ENCODE measurements at regions not wholly inside any gene's neighbourhood (a gene's known extent, or its start where the extent isn't known, plus 50 kb on each side); places are given as distances from the start of the nearest gene placed in this dataset.

DNA sequence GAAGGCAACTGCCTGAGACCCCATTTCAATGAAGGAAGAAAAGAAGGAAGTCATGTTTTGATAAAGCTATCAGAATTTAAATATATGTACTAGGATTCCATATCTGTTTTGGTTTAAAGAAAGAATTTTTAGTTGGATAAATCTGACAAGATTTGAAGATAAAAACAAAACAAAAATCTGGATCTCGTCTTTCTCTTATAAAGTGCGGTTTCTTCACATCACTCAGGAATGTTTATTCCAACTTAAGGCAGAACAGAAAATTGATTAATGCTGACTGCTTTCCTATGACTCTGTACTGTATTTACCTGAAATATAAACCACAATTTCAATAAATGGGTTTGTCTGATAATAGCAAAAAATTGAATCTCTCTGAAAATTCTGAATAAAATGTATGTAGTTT is 439.7 kb downstream of the RFPL4B start:
- H3K4me1 Mint-ChIP-seq (ENCODE audit: low read depth), result no peaks in the 10 kb centered on the region
- CTCF ChIA-PET, result no interaction called here
- H3K4me3 Mint-ChIP-seq, result no peak overlapping the region
- DNase-seq, result no peak
- no peaks in the 10 kb centered on the region for H3K27me3 Mint-ChIP-seq (ENCODE audit: low read depth)
- no peaks in the 10 kb centered on the region for H3K36me3 Mint-ChIP-seq (ENCODE audit: low read depth)
- no peaks in the 10 kb centered on the region for H3K9me3 Mint-ChIP-seq
- no peak overlapping the region for H3K27ac Mint-ChIP-seq
- intact Hi-C loops (cut with micrococcal nuclease), result no loop called here

DNA sequence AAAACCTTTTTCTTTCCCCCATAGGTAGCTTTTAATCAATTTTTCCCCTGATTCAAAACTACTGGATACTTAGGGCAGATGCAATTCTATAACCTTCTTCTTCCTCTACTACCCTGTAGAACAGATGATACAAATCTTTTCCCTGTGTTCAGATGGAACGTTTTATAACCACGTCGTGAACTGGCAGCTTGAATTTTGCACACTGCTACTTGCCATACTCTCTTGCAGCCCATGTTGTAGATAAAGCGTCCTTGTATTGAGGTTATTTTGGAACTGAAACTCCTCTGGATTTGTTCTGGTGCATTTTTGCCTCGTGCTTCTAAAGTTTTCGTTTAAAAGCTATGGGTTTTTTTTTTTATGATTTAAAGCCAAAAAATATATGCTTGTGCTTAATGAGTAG is 440.2 kb downstream of the RFPL4B start:
- Mint-ChIP-seq H3K27me3 (ENCODE audit: low read depth) (no peaks in the 10 kb centered on the region), H3K27ac (no peak overlapping the region), H3K36me3 (ENCODE audit: low read depth) (no peaks in the 10 kb centered on the region), H3K9me3 (no peaks in the 10 kb centered on the region), H3K4me3 (no peak overlapping the region), H3K4me1 (ENCODE audit: low read depth) (no peaks in the 10 kb centered on the region)
- CTCF ChIA-PET, result no interaction called here
- DNase-seq, result no peak
- intact Hi-C loops (cut with micrococcal nuclease), result no loop called here

DNA sequence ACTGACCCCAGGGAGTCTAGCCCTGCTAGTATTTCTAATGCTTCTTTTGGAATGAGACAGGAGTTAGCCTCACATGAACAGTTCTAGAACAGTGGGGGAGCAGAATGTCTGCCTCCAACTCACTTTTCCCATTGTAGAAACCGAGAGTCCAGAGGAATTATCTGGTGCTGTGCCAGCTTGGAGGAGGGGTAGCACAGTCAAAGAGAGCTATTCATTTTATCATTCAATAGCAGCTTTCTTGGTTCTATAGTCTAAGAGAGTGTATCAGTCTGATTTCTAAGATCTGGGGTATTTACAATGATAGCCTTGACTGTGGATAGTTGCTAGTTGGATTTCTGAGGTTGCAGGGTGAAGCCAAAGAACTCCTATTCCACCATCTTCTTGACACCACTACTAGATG is 448.2 kb downstream of the RFPL4B start:
- CTCF ChIA-PET, result no interaction called here
- peaks cover 10% of the 10 kb centered on the region for H3K9me3 Mint-ChIP-seq
- DNase-seq, result no peak
- H3K27ac Mint-ChIP-seq, result no peak overlapping the region
- no peaks in the 10 kb centered on the region for H3K4me1 Mint-ChIP-seq (ENCODE audit: low read depth)
- intact Hi-C loops (cut with micrococcal nuclease), result no loop called here
- H3K4me3 Mint-ChIP-seq, result no peak overlapping the region
- no peaks in the 10 kb centered on the region for H3K36me3 Mint-ChIP-seq (ENCODE audit: low read depth)
- H3K27me3 Mint-ChIP-seq (ENCODE audit: low read depth), result no peaks in the 10 kb centered on the region

DNA sequence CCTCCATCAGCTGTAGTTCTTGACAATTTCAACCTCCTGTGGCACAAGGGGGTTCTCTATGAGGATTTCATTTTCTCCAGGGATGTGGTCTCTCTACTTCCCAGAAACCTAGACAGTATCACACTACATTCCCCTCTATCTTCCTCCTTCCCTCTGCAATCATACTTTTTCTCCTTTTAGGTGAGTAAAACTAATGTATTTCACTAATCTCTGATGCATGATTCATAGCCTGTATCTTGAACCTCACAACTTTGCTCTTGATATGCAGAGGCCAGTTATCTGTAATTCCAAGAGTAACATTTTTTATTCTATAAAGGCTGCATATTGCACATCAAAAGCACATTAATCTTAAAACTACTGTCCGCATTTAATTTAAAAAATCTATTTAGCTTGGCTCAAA is 449.6 kb downstream of the RFPL4B start:
- H3K9me3 Mint-ChIP-seq, result peaks cover 10% of the 10 kb centered on the region
- no peaks in the 10 kb centered on the region for H3K36me3 Mint-ChIP-seq (ENCODE audit: low read depth)
- H3K4me1 Mint-ChIP-seq (ENCODE audit: low read depth), result no peaks in the 10 kb centered on the region
- intact Hi-C loops (cut with micrococcal nuclease), result no loop called here
- H3K27me3 Mint-ChIP-seq (ENCODE audit: low read depth), result no peaks in the 10 kb centered on the region
- CTCF ChIA-PET, result no interaction called here
- H3K4me3 Mint-ChIP-seq, result no peak overlapping the region
- no peak for DNase-seq
- no peak overlapping the region for H3K27ac Mint-ChIP-seq

DNA sequence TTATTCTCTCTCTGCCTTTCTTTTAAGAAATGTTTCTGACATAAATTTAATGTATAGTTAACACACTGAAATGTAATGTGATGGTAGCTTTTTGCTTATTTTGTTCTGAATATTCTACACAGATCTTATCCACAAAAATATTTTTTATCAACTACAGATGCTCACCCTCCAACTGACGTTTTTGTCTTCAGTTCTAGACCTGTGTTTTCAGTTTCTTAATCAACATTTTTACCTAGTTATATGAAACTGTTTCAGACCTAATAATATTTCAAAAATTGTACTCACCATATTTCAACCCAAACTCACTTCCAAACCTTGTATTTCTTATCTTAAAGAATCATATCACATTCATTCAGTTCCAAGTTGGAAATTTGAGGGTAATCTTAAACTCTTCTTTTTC is 452.8 kb downstream of the RFPL4B start:
- CTCF ChIA-PET, result no interaction called here
- H3K27me3 Mint-ChIP-seq (ENCODE audit: low read depth), result no peaks in the 10 kb centered on the region
- no peak overlapping the region for H3K27ac Mint-ChIP-seq
- intact Hi-C loops (cut with micrococcal nuclease), result no loop called here
- DNase-seq, result no peak
- H3K4me1 Mint-ChIP-seq (ENCODE audit: low read depth), result no peaks in the 10 kb centered on the region
- H3K4me3 Mint-ChIP-seq, result no peak overlapping the region
- peaks cover 2% of the 10 kb centered on the region for H3K9me3 Mint-ChIP-seq
- H3K36me3 Mint-ChIP-seq (ENCODE audit: low read depth), result no peaks in the 10 kb centered on the region

DNA sequence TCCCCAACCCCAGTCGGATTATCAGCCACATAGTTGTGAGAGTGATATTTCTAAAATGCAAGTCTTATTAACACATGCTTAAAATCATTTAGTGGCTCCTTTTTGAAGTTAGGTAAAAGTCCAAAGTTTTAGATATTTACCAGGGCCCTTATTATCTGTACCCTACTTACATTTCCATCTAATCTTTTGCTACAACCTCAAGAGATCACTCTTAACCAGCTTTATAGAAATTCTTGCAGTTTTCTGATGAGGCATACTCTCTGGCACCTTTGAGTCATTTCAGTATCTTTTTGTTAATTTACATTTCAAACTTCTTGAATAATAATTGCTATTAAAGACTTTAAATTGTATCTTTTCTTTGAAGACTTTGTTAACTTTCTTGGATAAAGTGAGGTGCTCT is 453.3 kb downstream of the RFPL4B start:
- Mint-ChIP-seq H3K4me1 (ENCODE audit: low read depth) (no peaks in the 10 kb centered on the region), H3K4me3 (no peak overlapping the region), H3K27ac (no peak overlapping the region), H3K36me3 (ENCODE audit: low read depth) (no peaks in the 10 kb centered on the region), H3K9me3 (peaks cover 2% of the 10 kb centered on the region), H3K27me3 (ENCODE audit: low read depth) (no peaks in the 10 kb centered on the region)
- intact Hi-C loops (cut with micrococcal nuclease), result no loop called here
- DNase-seq, result no peak
- CTCF ChIA-PET, result no interaction called here

DNA sequence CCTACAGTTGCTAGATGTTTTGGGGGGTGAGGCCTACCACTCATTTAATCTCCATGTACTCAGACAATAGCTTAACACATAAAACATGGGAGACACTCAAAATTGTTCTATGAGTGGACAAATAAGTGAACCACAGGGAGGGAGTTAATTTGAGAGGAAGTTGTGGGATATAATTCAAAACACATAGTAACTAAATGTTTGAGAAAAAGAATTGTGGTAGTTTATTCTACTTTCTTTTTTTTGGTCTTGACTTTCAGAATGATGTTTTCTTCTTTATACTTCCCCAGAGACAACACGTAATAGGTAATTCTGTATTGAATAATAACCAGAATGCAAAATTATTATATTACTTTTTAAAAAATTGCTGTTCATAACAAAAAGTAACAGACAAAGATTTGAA is 453.8 kb downstream of the RFPL4B start:
- H3K27ac Mint-ChIP-seq, result no peak overlapping the region
- no peak overlapping the region for H3K4me3 Mint-ChIP-seq
- intact Hi-C loops (cut with micrococcal nuclease), result no loop called here
- peaks cover 2% of the 10 kb centered on the region for H3K9me3 Mint-ChIP-seq
- DNase-seq, result no peak
- H3K27me3 Mint-ChIP-seq (ENCODE audit: low read depth), result no peaks in the 10 kb centered on the region
- no peaks in the 10 kb centered on the region for H3K36me3 Mint-ChIP-seq (ENCODE audit: low read depth)
- CTCF ChIA-PET, result no interaction called here
- H3K4me1 Mint-ChIP-seq (ENCODE audit: low read depth), result no peaks in the 10 kb centered on the region

DNA sequence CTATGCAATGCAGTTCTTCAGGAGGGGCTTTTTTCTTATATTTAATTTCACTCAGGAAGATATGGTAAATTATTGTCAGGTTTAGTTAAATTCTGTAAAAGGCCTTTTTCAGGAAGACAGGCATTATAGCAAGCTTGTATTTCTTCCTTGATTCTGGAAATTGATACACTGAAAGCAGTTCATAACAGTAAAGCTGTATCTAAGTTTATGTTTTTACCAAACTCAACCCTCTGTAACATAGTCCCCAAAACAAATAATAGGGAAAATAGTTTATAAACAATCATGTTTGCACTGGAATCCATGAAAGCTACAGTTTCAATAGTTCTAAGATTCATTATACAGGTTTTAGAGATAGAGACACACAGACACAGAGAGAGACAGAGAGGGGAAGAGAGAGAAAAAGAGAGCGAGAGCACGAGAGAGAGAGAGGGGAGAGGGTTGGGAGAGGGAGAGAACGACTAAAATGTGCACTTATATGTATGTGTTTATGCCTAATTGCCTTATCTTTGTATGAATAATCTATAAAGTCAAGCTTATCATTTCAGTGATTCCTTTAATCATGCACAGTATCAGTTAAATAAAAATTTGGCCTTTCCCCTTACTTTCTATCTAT is 454.4 kb downstream of the RFPL4B start:
- Mint-ChIP-seq H3K4me3 (no peak overlapping the region), H3K9me3 (no peaks in the 10 kb centered on the region), H3K27ac (no peak overlapping the region), H3K36me3 (ENCODE audit: low read depth) (no peaks in the 10 kb centered on the region), H3K4me1 (ENCODE audit: low read depth) (no peaks in the 10 kb centered on the region), H3K27me3 (ENCODE audit: low read depth) (no peaks in the 10 kb centered on the region)
- CTCF ChIA-PET, result interaction anchor here (0.6 kb wide), 2 partner anchors 111 to 204 kb away, joined by 3 read pairs; no protein-coding TSS in a partner anchor
- intact Hi-C loops (cut with micrococcal nuclease), result no loop called here
- DNase-seq, result no peak

DNA sequence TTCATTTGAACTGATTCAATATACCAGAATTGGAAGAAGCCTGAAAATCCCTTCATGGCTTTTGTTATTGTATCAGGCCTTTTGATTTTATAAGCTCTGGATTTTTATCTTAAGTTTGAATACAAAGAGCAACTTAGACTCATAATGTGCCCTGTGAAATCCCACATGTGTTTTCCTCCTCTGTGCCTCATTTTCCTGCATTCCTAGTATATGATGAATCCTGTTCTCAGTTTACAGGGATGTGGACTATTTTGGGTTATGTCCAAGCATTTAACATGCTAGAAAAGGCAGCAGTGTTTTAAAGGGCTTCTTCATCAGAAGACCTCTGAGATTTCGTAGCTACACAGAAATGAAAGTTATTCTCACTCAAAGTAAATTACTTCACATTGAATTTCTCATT is 455.0 kb downstream of the RFPL4B start:
- H3K27ac Mint-ChIP-seq, result no peak overlapping the region
- no peaks in the 10 kb centered on the region for H3K27me3 Mint-ChIP-seq (ENCODE audit: low read depth)
- CTCF ChIA-PET, result interaction anchor here (0.6 kb wide), 2 partner anchors 112 to 204 kb away, joined by 3 read pairs; no protein-coding TSS in a partner anchor
- H3K9me3 Mint-ChIP-seq, result no peaks in the 10 kb centered on the region
- no peaks in the 10 kb centered on the region for H3K4me1 Mint-ChIP-seq (ENCODE audit: low read depth)
- H3K36me3 Mint-ChIP-seq (ENCODE audit: low read depth), result no peaks in the 10 kb centered on the region
- H3K4me3 Mint-ChIP-seq, result no peak overlapping the region
- no peak for DNase-seq
- intact Hi-C loops (cut with micrococcal nuclease), result no loop called here

DNA sequence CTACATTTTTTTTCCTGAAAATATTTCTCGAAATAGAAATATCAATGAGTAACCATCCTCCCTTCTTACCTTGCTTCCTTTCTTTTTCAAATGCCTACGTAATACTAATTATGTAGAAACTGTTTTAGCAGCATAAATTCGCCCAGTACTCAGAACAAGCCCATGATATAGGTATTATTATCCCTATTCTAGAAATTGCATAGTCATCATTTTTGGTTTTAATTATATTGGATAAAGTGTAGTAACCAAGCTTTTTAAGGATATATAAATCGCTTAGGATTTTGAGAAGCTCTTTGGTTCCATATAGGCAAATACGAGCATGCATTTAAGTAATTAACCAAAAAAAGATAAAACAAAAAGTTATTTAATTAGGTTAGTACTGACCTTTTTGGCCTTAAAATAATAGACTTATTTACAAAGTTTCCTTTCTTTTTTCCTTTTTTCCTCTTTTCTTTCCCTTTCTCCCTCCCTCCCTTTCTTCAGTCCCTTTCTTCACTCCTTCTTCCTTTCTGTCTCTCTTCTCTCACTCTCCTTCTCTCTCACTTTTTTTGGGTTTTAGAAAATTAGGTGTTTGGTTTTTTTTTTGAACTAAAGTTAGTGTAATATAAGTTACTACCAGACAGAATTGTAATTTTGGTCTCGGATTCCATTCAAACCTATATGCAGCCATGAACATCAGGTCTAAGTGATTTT is 457.7 kb downstream of the RFPL4B start:
- Mint-ChIP-seq H3K27ac (no peak overlapping the region), H3K9me3 (no peaks in the 10 kb centered on the region), H3K4me3 (no peak overlapping the region), H3K36me3 (ENCODE audit: low read depth) (no peaks in the 10 kb centered on the region), H3K4me1 (ENCODE audit: low read depth) (no peaks in the 10 kb centered on the region), H3K27me3 (ENCODE audit: low read depth) (no peaks in the 10 kb centered on the region)
- CTCF ChIA-PET, result no interaction called here
- intact Hi-C loops (cut with micrococcal nuclease), result no loop called here
- no peak for DNase-seq

DNA sequence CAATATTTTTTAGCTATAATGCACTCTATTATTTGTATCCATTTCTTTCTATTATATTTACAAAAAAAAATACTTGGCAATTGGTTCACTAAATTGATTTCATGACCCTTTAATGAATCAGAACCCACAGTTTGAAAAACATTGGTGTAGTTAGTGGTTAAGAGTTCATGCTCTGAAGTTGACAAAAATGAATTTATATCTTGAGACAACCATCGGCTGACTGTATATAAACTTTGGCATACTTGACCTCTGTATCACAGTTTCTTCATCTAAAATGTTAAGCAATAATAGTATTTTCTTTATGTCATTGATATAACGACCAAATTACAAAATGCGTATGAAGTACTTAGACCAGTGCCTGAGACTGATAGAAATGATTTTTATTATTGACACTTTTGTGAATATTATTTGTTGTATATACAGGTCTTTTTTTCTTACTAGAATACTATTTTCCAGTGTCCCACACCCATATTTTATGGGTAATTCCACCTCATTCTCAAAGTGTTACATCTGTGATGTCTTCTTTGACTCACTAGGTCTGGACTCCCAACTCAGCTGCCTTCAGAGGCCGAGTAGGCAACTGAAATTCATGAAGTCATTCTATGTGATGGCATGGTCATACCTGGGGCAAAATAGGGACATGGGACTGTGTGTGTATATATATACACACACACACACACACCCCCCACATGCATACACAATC is 459.2 kb downstream of the RFPL4B start:
- no peaks in the 10 kb centered on the region for H3K9me3 Mint-ChIP-seq
- intact Hi-C loops (cut with micrococcal nuclease), result no loop called here
- no peak overlapping the region for H3K27ac Mint-ChIP-seq
- no peak for DNase-seq
- H3K4me3 Mint-ChIP-seq, result no peak overlapping the region
- no peaks in the 10 kb centered on the region for H3K4me1 Mint-ChIP-seq (ENCODE audit: low read depth)
- no peaks in the 10 kb centered on the region for H3K36me3 Mint-ChIP-seq (ENCODE audit: low read depth)
- CTCF ChIA-PET, result interaction anchor here (0.7 kb wide), 1 partner anchor 134 kb away, joined by 3 read pairs; no protein-coding TSS in a partner anchor
- no peaks in the 10 kb centered on the region for H3K27me3 Mint-ChIP-seq (ENCODE audit: low read depth)

DNA sequence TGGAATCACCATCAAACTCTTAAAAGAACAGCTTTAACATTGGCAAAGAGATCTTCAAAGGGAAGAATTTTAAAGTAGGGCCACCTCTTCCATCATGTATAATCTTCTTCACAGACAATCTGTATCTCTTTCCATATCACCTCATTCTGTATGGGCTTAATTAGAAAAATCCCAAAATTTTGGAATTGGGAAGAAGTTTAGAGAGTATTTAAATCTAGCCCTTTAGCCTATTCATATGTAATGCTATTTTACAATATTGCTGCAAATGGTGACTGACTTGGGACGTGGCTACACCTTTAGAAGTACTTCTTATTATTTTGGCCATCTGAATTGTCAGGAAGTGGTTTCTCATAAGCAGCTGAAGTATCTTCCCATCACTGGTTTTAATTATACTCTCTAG is 474.3 kb downstream of the RFPL4B start:
- intact Hi-C loops (cut with micrococcal nuclease), result no loop called here
- H3K27me3 Mint-ChIP-seq (ENCODE audit: low read depth), result no peaks in the 10 kb centered on the region
- no peak overlapping the region for H3K4me3 Mint-ChIP-seq
- H3K4me1 Mint-ChIP-seq (ENCODE audit: low read depth), result no peaks in the 10 kb centered on the region
- H3K36me3 Mint-ChIP-seq (ENCODE audit: low read depth), result no peaks in the 10 kb centered on the region
- no peak overlapping the region for H3K27ac Mint-ChIP-seq
- DNase-seq, result no peak
- CTCF ChIA-PET, result no interaction called here
- H3K9me3 Mint-ChIP-seq, result peaks cover 5% of the 10 kb centered on the region

DNA sequence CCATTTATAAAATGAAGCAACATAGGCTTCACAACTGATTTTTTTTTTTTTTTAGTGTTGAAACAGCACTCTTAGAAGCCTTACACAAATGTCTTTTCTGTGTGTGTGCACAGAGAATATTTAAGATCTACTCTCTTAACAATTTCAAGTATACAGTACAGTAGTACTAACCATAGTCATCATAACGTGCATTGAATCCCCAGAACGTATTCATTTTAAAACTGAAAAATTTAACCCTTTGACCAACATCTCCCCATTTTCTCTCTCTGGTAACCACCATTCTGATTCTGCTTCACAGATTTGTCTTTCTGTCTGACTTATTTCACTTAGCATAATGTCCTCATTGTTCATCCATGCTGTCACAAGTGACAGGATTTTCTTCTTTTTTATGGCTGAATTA is 475.6 kb downstream of the RFPL4B start:
- Mint-ChIP-seq H3K36me3 (ENCODE audit: low read depth) (no peaks in the 10 kb centered on the region), H3K27me3 (ENCODE audit: low read depth) (no peaks in the 10 kb centered on the region), H3K9me3 (peaks cover 5% of the 10 kb centered on the region), H3K4me1 (ENCODE audit: low read depth) (no peaks in the 10 kb centered on the region), H3K27ac (no peak overlapping the region), H3K4me3 (no peak overlapping the region)
- no peak for DNase-seq
- intact Hi-C loops (cut with micrococcal nuclease), result no loop called here
- CTCF ChIA-PET, result no interaction called here

All from activated naive CD4-positive, alpha-beta T cell treated with anti-CD3 and anti-CD28 coated beads for 36 hours (primary cell).